OCI-LY7 (cell line): ENCODE measurements at regions not wholly inside any gene's neighbourhood (a gene's known extent, or its start where the extent isn't known, plus 50 kb on each side); places are given as distances from the start of the nearest gene placed in this dataset.

Experiments used
- BruUV-seq: library from RNA; stranded (reverse); fragments of 400-500 nt; replicated peaks from 2 replicates; lab custom pipeline; 2021; lab: Mats Ljungman, UMichigan
- CTCF ChIA-PET: fragments of 300-600 bp; sonication (Branson Sonifier 250); formaldehyde crosslinking; loops from one replicate; lab custom pipeline; 2022; ENCODE audit warnings: antibody characterized with exemption; ENCODE audit not compliant: unreplicated experiment; lab: Charles Lee
- POLR2A ChIA-PET: fragments of 300-600 bp; sonication (Branson Sonifier 250); formaldehyde crosslinking; loops from one replicate; lab custom pipeline; 2022; ENCODE audit warnings: antibody characterized with exemption; lab: Charles Lee
- DNase-seq: peaks from one replicate; pipeline ENCODE4 v3.0.0-alpha.2; 2015; ENCODE audit warnings: low spot score
- H2AFZ ChIP-seq: fragments of 200-600 bp; sonication (generic), shearing (Covaris generic); 2 replicates; pipeline ENCODE4 v1.6.1; 2014; ENCODE audit warnings: mild to moderate bottlenecking, antibody characterized with exemption, low read length, moderate library complexity
- H3K27ac ChIP-seq: fragments of 200-600 bp; sonication (generic); 2 replicates; pipeline ENCODE4 v1.5.1; 2014; ENCODE audit warnings: mixed run types, low read depth, mild to moderate bottlenecking, moderate library complexity, low read length, inconsistent platforms; ENCODE audit not compliant: poor library complexity, severe bottlenecking
- H3K36me3 ChIP-seq: fragments of 200-600 bp; sonication (generic); 2 replicates; pipeline ENCODE4 v1.6.1; 2014; ENCODE audit warnings: mild to moderate bottlenecking, antibody characterized with exemption, low read length, moderate library complexity, mixed read lengths; ENCODE audit not compliant: insufficient read depth
- H3K4me1 ChIP-seq: fragments of 200-600 bp; sonication (generic); 2 replicates; pipeline ENCODE4 v1.5.1; 2014; ENCODE audit warnings: mild to moderate bottlenecking, low read length; ENCODE audit not compliant: insufficient read depth, poor library complexity, severe bottlenecking
- H3K4me2 ChIP-seq: fragments of 200-600 bp; sonication (generic); 2 replicates; pipeline ENCODE4 v1.6.1; 2014; ENCODE audit warnings: mild to moderate bottlenecking, low read length
- H3K4me3 ChIP-seq: fragments of 200-600 bp; sonication (generic); 2 replicates; pipeline ENCODE4 v1.5.1; 2014; ENCODE audit warnings: mild to moderate bottlenecking, low read depth, low read length; ENCODE audit not compliant: poor library complexity, severe bottlenecking
- H3K79me2 ChIP-seq: fragments of 200-600 bp; sonication (generic); 2 replicates; pipeline ENCODE4 v1.6.1; 2016; ENCODE audit warnings: low read depth, mild to moderate bottlenecking, low read length, moderate library complexity, mixed read lengths; ENCODE audit not compliant: insufficient read depth
- H3K9me2 ChIP-seq: fragments of 200-600 bp; sonication (generic); 2 replicates; pipeline ENCODE4 v1.6.1; 2016; ENCODE audit warnings: mild to moderate bottlenecking, low read length, mixed read lengths; ENCODE audit not compliant: insufficient read depth
- H3K9me3 ChIP-seq: fragments of 200-600 bp; sonication (generic); 2 replicates; pipeline ENCODE4 v1.6.1; 2014; ENCODE audit warnings: mild to moderate bottlenecking, mixed run types, low read length, mixed read lengths
- H4K20me1 ChIP-seq: fragments of 200-600 bp; sonication (generic); 2 replicates; pipeline ENCODE4 v1.6.1; 2014; ENCODE audit warnings: mild to moderate bottlenecking, antibody characterized with exemption, low read length, moderate library complexity, mixed read lengths; ENCODE audit not compliant: insufficient read depth
- EZH2phosphoT487 ChIP-seq: fragments of 200-600 bp; sonication (generic); IDR thresholded peaks from 2 replicates; pipeline ENCODE4 v1.6.1; 2018; ENCODE audit warnings: low read depth, borderline replicate concordance, mild to moderate bottlenecking, mixed run types, antibody characterized with exemption, low read length, moderate library complexity, mixed read lengths
- intact Hi-C: fragments of 100-400 bp; cut with micrococcal nuclease; formaldehyde crosslinking; loops from one replicate; pipeline ENCODE4 v1.10.0; 2022; ENCODE audit not compliant: unreplicated experiment
- TF ChIP-seq, protein P1 (sequence below): fragments of 200-600 bp; sonication (generic); conservative IDR thresholded peaks from 2 replicates; pipeline ENCODE4 v1.5.1; 2014; ENCODE audit warnings: mild to moderate bottlenecking, antibody characterized with exemption, low read length, moderate library complexity, mixed read lengths

GRCh38 chr5:159504106-159504856 lies 174.0 kb upstream of the IL12B start:
- Histone ChIP-seq H3K9me3 (no peaks in the 10 kb centered on the region), H3K27ac (no peak overlapping the region), H3K79me2 (no peaks in the 10 kb centered on the region), H3K9me2 (no peaks in the 10 kb centered on the region), H3K36me3 (no peaks in the 10 kb centered on the region), H3K4me2 (no peak overlapping the region), H3K4me3 (no peak overlapping the region), H4K20me1 (no peaks in the 10 kb centered on the region), H2AFZ (no peak overlapping the region), H3K4me1 (no peaks in the 10 kb centered on the region)
- DNase-seq: no peak
- CTCF ChIA-PET: no interaction called here
- BruUV-seq: no TSS peak
- no peak for TF ChIP-seq EZH2phosphoT487
- TF ChIP-seq, protein P1, sequence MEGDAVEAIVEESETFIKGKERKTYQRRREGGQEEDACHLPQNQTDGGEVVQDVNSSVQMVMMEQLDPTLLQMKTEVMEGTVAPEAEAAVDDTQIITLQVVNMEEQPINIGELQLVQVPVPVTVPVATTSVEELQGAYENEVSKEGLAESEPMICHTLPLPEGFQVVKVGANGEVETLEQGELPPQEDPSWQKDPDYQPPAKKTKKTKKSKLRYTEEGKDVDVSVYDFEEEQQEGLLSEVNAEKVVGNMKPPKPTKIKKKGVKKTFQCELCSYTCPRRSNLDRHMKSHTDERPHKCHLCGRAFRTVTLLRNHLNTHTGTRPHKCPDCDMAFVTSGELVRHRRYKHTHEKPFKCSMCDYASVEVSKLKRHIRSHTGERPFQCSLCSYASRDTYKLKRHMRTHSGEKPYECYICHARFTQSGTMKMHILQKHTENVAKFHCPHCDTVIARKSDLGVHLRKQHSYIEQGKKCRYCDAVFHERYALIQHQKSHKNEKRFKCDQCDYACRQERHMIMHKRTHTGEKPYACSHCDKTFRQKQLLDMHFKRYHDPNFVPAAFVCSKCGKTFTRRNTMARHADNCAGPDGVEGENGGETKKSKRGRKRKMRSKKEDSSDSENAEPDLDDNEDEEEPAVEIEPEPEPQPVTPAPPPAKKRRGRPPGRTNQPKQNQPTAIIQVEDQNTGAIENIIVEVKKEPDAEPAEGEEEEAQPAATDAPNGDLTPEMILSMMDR: no peak
- intact Hi-C loops: no loop called here
- POLR2A ChIA-PET: interaction anchor here (0.6 to 1.3 kb wide), 3 partner anchors 11 to 862 kb away, joined by 3 read pairs; no protein-coding TSS in a partner anchor

DNA sequence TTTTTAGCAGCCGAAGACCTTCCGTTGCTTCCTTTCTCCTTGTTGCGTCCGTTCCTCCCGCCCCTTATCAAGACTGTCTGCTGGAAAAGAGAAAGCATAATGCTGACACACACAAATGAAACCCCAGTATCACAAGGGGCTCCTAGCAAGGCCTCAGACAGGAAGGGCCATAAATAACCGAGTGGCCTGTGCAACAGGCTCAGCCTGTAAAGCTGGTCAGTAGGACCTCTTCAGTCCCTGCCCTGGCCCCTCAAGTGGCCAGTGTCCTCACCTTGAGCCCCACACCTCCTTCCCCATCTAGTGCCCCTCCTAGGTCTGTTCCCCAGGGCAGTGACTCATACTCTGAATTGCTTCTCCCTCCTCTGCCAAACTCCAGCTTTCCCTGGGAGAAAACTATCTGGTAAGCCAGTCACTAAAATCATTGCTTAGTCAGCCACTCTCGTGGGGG lies 174.6 kb upstream of the IL12B start:
- CTCF ChIA-PET: no interaction called here
- BruUV-seq: no TSS peak

More for the DNA sequence above, 174.6 kb upstream of the IL12B start:
- Histone ChIP-seq H3K9me3 (no peaks in the 10 kb centered on the region), H3K9me2 (no peaks in the 10 kb centered on the region), H2AFZ (no peak overlapping the region), H3K27ac (no peak overlapping the region), H3K4me2 (no peak overlapping the region), H4K20me1 (no peaks in the 10 kb centered on the region), H3K79me2 (no peaks in the 10 kb centered on the region), H3K4me3 (no peak overlapping the region), H3K4me1 (no peaks in the 10 kb centered on the region), H3K36me3 (no peaks in the 10 kb centered on the region)
- TF ChIP-seq EZH2phosphoT487: no peak
- TF ChIP-seq, protein P1: no peak
- no peak for DNase-seq
- intact Hi-C loops: no loop called here
- POLR2A ChIA-PET: interaction anchor here (1.3 kb wide), 1 partner anchor 11 kb away, joined by 3 read pairs; no protein-coding TSS in a partner anchor
